ENCODE measurements at regions not wholly inside any gene's neighbourhood (a gene's known extent, or its start where the extent isn't known, plus 50 kb on each side); places are given as distances from the start of the nearest gene placed in this dataset.
"Not testable (repeated sequence)": the region's sequence is repeated elsewhere in the genome, so short reads cannot be mapped to it uniquely, and the experiment has no call there.

GRCh38 chr1:187844313-187844712 lies 1015.6 kb downstream of the PLA2G4A start:
- no peak for DNase-seq

DNA sequence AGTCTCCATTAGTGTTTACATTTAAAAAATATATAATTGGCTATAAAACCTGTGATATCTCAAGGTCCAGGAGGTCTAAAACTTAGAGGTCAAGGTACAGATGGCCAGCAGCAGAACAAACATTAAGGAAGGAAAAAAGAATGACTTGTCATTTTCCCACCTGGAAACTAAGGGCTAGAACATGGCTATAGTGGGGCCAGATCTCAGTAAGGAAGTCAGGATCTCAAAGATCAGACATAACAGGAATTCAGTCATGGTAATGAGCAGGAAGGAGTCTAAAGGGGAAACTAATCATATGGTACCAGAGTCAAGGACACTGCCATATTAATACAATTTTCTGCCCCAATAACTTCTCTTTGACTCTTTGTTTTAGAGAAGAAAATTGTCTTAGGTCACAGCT lies 1018.8 kb downstream of the PLA2G4A start:
- no peak for DNase-seq

- no peak for DNase-seq
Observed at GRCh38 chr1:187848321-187848720, 1019.6 kb downstream of the PLA2G4A start.

DNA sequence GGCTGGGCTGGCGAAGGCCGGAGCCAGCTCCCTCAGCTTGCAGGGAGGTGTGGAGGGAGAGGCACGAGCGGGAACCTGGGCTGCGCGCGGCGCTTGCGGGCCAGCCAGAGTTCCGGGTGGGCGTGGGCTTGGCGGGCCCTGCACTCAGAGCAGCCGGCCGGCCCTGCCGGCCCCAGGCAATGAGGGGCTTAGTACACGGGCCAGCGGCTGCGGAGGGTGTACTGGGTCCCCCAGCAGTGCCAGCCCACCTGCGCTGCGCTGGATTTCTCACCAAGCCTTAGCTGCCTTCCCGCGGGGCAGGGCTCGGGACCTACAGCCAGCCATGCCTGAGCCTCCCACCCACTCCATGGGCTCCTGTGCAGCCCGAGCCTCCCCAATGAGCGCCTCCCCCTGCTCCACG lies 1021.4 kb downstream of the PLA2G4A start:
- not testable (repeated sequence) for DNase-seq

- DNase-seq = no peak
Observed at GRCh38 chr1:187853505-187853904, 1024.8 kb downstream of the PLA2G4A start.

- DNase-seq = no peak
Observed at GRCh38 chr1:187854457-187854856, 1025.7 kb downstream of the PLA2G4A start.

- no peak for DNase-seq
Observed at GRCh38 chr1:187862506-187862905, 1033.8 kb downstream of the PLA2G4A start.

- DNase-seq = no peak
Observed at GRCh38 chr1:187870552-187870951, 1041.8 kb downstream of the PLA2G4A start.

GRCh38 chr1:187871177-187871845 lies 1042.6 kb downstream of the PLA2G4A start:
- DNase-seq = no peak

- no peak for DNase-seq
Observed at GRCh38 chr1:187872550-187872949, 1043.8 kb downstream of the PLA2G4A start.

DNA sequence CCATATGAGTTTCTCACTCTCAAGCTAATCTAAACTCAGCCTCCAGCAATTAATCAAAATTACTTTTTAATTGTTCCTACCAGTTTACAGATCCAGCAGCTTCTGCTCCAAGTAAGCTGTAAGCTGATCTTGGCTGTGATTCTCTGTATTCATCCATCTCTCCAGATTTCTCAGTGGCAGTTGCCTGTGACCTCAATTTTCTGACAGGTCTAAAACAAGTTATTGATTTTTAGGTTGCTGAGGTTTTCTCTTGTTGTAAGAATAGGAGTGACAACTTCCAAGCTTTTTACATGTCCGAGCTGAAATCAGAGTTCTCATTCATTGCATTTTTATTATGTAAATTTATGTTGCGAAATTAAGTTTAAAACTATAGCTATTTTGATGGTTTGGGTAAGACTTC lies 1044.4 kb downstream of the PLA2G4A start:
- no peak for DNase-seq

DNA sequence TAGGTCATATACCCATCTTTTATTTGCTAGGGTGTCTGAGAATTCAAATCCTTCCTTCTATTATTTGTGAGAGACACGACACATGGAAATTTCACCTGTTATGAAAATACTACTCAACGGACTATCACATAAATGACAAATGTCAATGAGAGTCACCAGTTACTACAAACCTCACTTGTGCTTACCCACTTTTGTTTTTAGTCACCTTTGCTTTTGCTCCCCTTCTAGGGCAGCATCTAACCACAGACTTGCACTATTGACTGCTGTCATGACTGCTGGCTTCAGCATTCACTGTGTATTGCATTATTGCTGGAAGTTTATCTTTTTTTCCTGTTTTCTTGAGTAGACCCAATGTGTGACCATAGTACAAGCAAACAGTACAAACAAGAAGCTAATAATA lies 1048.0 kb downstream of the PLA2G4A start:
- no peak for DNase-seq

GRCh38 chr1:187877220-187877619 lies 1048.5 kb downstream of the PLA2G4A start:
- DNase-seq = no peak

- DNase-seq = no peak
Observed at GRCh38 chr1:187878883-187879282, 1050.1 kb downstream of the PLA2G4A start.

DNA sequence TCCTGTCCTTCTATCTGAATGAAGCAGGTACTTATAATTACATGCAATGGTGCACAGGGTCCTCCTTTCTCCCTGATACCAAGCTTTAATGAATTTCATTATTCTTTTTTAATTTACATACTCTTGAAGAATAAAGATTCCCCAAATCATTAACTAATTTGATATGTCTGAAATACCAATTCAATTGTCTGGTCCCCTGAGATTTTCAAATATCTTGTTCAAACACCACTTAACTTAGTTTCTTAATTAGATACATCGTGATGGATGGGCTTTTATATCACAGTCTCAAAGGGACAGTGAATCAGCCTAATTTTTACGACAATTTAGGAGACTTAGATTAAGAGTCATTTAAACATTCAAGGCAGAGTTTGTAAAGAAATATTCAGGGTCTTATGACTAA lies 1054.6 kb downstream of the PLA2G4A start:
- no peak for DNase-seq

- no peak for DNase-seq
Observed at GRCh38 chr1:187891993-187892682, 1063.4 kb downstream of the PLA2G4A start.

DNA sequence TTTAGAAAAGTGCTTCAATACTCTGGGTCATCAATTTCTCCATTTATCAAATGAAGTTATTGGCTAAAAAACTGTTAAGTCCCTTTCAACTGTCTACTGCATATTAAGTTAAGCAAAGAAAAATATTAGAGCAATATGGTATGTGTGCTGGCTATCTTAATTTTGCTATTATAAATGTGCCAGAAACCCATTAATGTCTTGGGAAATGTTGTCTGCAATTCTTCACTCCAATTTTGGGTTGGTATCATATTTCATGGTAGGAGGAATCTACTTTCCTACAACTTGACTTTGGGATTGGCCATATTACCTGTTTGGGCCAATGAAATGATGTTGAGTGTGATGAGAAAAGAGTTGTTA lies 1063.9 kb downstream of the PLA2G4A start:
- DNase-seq = no peak

DNA sequence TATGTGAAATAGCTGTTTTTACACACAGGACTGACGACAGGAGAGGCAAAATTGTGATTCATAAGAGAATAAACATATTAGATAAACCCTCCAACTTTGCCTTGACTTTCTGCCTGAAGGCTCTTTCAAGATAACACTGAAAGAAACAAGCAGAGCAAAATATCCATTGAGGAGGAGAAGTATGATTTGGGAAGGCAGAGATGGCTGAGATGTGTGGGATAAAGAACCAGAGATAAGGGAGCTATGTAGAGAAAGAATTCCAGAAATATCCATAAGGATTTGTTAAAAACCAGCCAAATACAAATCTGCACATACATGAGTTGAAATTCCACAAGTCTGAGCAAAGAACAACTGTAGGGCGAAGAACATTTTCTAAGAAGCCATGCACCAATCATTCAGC lies 1064.7 kb downstream of the PLA2G4A start:
- no peak for DNase-seq

DNA sequence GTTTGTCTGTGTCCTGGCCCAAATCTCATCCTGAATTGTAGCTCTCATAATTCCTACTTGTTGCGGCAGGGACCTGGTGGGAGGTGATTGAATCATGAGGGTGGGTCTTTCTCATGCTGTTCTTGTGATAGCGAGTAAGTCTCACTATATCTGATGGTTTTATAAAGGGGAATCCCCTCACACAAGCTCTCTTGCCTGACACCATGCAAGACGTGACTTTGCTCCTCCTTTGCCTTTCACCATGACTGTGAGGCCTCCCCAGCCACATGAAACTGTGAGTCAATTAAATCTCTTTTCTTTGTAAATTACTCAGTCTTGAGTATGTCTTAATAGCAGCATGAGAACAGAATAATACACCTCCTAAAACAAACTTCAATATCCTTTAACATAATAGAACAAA lies 1065.6 kb downstream of the PLA2G4A start:
- DNase-seq = no peak

DNA sequence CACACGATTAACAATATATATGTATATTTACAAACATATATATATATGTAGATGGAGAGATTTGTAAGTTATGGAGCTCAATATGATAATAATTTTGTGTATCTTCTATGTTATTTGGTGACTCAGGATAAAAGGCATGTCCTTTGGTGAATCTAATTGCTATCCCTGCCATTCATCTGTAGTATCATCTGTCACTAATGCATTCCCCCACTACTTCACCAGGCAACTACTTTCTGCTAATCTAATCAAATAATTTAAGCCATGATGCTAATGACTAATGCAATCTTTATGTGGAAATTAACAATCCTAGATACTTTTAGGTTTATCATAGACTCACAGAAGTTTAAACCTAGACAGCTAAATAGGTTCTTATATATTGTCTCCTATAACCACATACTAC lies 1074.5 kb downstream of the PLA2G4A start:
- DNase-seq = no peak

- DNase-seq = no peak
Observed at GRCh38 chr1:187909382-187909781, 1080.6 kb downstream of the PLA2G4A start.

DNA sequence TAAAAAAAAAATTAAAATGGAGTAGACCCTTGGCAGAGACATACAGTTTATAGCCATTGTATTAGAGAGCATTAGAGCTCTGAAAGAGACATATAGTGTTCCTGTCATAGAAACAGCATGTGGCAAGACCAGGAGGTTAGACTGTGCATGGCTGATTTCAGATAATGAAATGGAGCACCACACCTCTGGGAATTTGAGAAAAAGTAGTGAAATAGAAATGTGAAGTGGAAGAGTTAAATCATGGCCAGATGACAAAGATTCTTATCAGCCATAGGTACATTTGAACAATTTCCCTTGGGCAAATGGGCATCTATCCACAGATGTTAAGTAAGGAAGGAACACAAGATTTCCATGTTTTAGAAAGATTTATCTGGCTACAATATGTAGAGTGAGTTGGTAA lies 1083.1 kb downstream of the PLA2G4A start:
- no peak for DNase-seq

DNA sequence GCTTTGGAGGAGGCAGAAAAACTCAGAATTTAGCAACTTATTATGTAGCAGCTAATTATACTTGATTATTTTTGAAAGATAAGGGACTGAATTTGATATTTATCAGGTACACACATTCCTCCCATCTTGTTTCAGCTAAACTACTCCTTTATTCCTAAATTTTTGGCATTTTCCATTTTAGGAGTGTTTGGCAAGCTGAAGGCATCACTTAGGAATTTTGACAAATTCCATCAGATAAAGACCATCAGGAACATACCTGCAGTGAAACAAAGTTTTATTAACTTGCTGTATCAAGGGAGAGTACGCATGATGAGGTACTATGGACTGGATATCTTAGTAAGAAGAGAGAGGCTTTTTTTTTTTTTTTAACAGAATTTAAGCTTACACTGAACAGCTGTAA lies 1092.2 kb downstream of the PLA2G4A start:
- DNase-seq = no peak

DNA sequence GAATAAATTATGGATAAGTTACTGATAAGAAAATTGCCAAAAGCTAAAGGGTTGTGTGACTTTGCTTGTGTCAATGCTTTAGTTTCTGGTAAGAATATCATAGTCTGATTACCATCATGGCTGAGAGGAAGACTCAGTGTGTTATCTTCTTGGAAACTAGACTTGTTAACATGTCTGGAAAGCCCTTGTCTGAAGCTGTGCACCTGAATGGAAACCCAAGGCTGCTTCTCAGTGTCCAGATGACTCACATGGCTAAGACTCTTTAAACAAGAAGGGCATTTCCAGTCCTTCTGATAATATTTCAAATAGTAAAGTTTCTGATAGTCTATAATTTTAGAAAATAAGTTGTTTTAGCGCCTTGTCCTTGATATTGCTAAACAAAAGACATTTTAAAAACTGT lies 1092.7 kb downstream of the PLA2G4A start:
- no peak for DNase-seq

DNA sequence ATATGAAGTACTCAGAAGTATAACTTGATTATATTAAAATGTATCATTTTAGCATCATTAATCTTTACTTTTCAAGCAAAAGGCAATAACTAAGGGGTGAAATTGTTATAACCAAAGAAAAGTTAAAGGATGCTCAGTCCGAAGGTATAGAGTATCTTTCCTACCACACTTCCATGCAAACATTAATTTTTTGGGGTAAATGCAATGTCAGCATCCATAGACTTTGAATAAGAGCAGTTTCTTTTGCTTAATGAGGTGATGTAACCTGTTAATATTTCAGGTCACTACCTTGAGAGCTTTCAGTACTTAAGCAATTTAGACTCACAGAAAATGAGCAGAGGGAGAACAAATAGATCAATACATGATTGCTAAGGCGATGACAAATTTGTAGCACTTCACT lies 1093.5 kb downstream of the PLA2G4A start:
- no peak for DNase-seq
